Large intestine (tissue), 3 donors: ENCODE measurements at regions not wholly inside any gene's neighbourhood (a gene's known extent, or its start where the extent isn't known, plus 50 kb on each side); places are given as distances from the start of the nearest gene placed in this dataset.
"Not testable (repeated sequence)": the region's sequence is repeated elsewhere in the genome, so short reads cannot be mapped to it uniquely, and the experiment has no call there.

Experiments
- DNase-seq, 2 donors: peaks; one replicate each; pipeline versions ENCODE4 v3.0.0 to v3.0.0-alpha.2; 2013
- H3K27ac ChIP-seq: one replicate; pipeline ENCODE4 v1.5.1; 2013; ENCODE audit warnings: low read length
- H3K27me3 ChIP-seq: 2 replicates; pipeline ENCODE4 v1.6.1; 2013; ENCODE audit warnings: low read length; ENCODE audit not compliant: control insufficient read depth, insufficient read depth
- H3K36me3 ChIP-seq: 2 replicates; pipeline ENCODE4 v1.6.1; 2013; ENCODE audit warnings: low read length; ENCODE audit not compliant: control insufficient read depth, insufficient read depth
- H3K4me1 ChIP-seq: one replicate; pipeline ENCODE4 v1.6.1; 2013; ENCODE audit warnings: low read length; ENCODE audit not compliant: control insufficient read depth, insufficient read depth
- H3K4me3 ChIP-seq: one replicate; pipeline ENCODE4 v1.5.1; 2013; ENCODE audit warnings: low read length
- H3K9me3 ChIP-seq: one replicate; pipeline ENCODE4 v1.6.1; 2013; ENCODE audit warnings: mild to moderate bottlenecking, low read depth, low read length, moderate library complexity; ENCODE audit not compliant: control insufficient read depth
- WGBS: methylation state at CpG from one replicate; pipeline ENCODE4 v1.1.5; 2013; ENCODE audit warnings: low lambda C conversion rate; ENCODE audit not compliant: insufficient coverage; 5-methylcytosine and 5-hydroxymethylcytosine counted together

- H3K4me1 ChIP-seq, H3K27ac ChIP-seq, DNase-seq, H3K27me3 ChIP-seq, H3K4me3 ChIP-seq, H3K36me3 ChIP-seq: not testable (repeated sequence)
- peaks cover 46% of the 10 kb centered on the region for H3K9me3 ChIP-seq
- WGBS, result 91% methylated on average over 6 of the region's 7 CpGs
These were observed 102.2 kb upstream of the FBXO28 start for GRCh38 chr1:224011751-224012150.

- H3K27ac ChIP-seq, H3K27me3 ChIP-seq, H3K36me3 ChIP-seq, H3K4me3 ChIP-seq, DNase-seq, H3K4me1 ChIP-seq: not testable (repeated sequence)
- 96% methylated on average over 5 of the region's 7 CpGs for WGBS
- H3K9me3 ChIP-seq, result peaks cover 45% of the 10 kb centered on the region
These were observed 102.8 kb upstream of the FBXO28 start for GRCh38 chr1:224011153-224011552.

- no CpG with 5 or more reads among the region's 3 CpGs for WGBS
- H3K4me3 ChIP-seq, H3K36me3 ChIP-seq, H3K27ac ChIP-seq, H3K9me3 ChIP-seq, H3K4me1 ChIP-seq, H3K27me3 ChIP-seq, DNase-seq: not testable (repeated sequence)
These were observed 107.9 kb upstream of the FBXO28 start for GRCh38 chr1:224005973-224006372.

GRCh38 chr1:224004552-224005315 is 109.2 kb upstream of the FBXO28 start:
- H3K4me3 ChIP-seq, H3K36me3 ChIP-seq, H3K9me3 ChIP-seq, H3K27me3 ChIP-seq, H3K4me1 ChIP-seq, H3K27ac ChIP-seq: not testable (repeated sequence)
- no CpG with 5 or more reads among the region's 4 CpGs for WGBS
- peak; percentile 8 to 12 for DNase-seq

- DNase-seq, H3K9me3 ChIP-seq, H3K27ac ChIP-seq, H3K27me3 ChIP-seq, H3K4me3 ChIP-seq, H3K36me3 ChIP-seq, H3K4me1 ChIP-seq: not testable (repeated sequence)
- no CpG with 5 or more reads among the region's 1 CpG for WGBS
These were observed 110.0 kb upstream of the FBXO28 start for GRCh38 chr1:224003896-224004295.

- no CpG with 5 or more reads among the region's 2 CpGs for whole genome bisulfite sequencing
- not testable (repeated sequence) for H3K36me3 ChIP-seq, H3K27ac ChIP-seq, H3K4me1 ChIP-seq, DNase-seq, H3K27me3 ChIP-seq, H3K4me3 ChIP-seq, H3K9me3 ChIP-seq
These were observed 112.2 kb upstream of the FBXO28 start for GRCh38 chr1:224001757-224002156.

GRCh38 chr1:223999761-224000160 is 114.2 kb upstream of the FBXO28 start:
- H3K4me1 ChIP-seq, H3K27me3 ChIP-seq, H3K27ac ChIP-seq, H3K9me3 ChIP-seq, H3K36me3 ChIP-seq, H3K4me3 ChIP-seq, DNase-seq: not testable (repeated sequence)
- WGBS, result 100% methylated on average over 1 of the region's 4 CpGs

- H3K27ac ChIP-seq, DNase-seq, H3K36me3 ChIP-seq, H3K4me3 ChIP-seq, H3K9me3 ChIP-seq, H3K27me3 ChIP-seq, H3K4me1 ChIP-seq: not testable (repeated sequence)
- no CpG with 5 or more reads among the region's 4 CpGs for WGBS
These were observed 115.0 kb upstream of the FBXO28 start for GRCh38 chr1:223998676-223999455.

- not testable (repeated sequence) for H3K9me3 ChIP-seq, H3K27me3 ChIP-seq, H3K4me3 ChIP-seq, H3K4me1 ChIP-seq, H3K27ac ChIP-seq, H3K36me3 ChIP-seq, DNase-seq
- WGBS, result 80% methylated on average over 1 of the region's 2 CpGs
These were observed 117.5 kb upstream of the FBXO28 start for GRCh38 chr1:223996376-223996775.

GRCh38 chr1:223992456-223993246 is 121.3 kb upstream of the FBXO28 start:
- not testable (repeated sequence) for H3K4me1 ChIP-seq, H3K9me3 ChIP-seq, H3K27me3 ChIP-seq, H3K36me3 ChIP-seq
- H3K27ac ChIP-seq, result peak overlapping the region; percentile 80
- peak; percentile 99 to 100 for DNase-seq
- WGBS, result no CpG with 5 or more reads among the region's 70 CpGs
- H3K4me3 ChIP-seq, result peak overlapping the region; percentile 57
